ENCODE measurements at regions not wholly inside any gene's neighbourhood (a gene's known extent, or its start where the extent isn't known, plus 50 kb on each side); places are given as distances from the start of the nearest gene placed in this dataset.

DNA sequence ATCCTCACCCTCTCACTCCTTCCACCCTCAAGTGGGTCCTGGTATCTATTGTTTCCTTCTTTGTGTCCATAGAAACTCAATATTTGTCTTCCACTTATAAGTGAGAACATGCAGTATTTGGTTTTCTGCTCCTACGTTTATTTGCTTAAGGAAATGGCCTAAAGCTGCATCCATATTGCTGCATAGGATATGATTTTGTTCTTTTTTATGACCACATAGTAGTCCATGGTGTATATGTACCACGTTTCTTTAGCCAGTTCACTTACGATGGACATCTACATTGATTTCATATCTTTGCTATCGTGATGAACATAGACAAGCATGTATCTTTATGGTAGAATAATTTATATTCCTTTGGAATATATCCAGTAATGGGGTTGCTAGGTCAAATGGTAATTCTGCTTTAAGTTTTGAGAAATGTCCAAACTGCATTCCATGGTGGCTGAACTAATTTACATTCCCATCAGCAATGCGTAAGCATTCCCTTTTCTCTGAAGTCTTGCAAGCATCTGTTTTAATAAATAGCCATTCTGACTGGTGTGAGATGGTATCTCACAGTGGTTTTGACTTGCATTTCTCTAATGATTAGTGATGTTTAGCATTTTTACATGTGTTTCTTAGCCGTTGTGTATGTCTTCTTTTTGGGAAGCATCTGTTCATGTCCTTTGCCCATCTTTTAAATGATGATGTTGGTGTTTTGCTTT lies 650.2 kb downstream of the ZNF385D start:
- TF ChIP-seq CTCF (IDR thresholded peaks at IDR 0.05) (no peak), POLR2A (IDR thresholded peaks at IDR 0.05) (no peak), EP300 (IDR thresholded peaks at IDR 0.05) (no peak)
